Hepatocyte (in vitro differentiated cells): ENCODE measurements at regions not wholly inside any gene's neighbourhood (a gene's known extent, or its start where the extent isn't known, plus 50 kb on each side); places are given as distances from the start of the nearest gene placed in this dataset.

Experiments used
- EZH2 ChIP-seq: fragments of 200-600 bp; sonication (generic); IDR thresholded peaks from 2 replicates; pipeline ENCODE4 v1.6.1; 2016; ENCODE audit warnings: antibody characterized with exemption, mild to moderate bottlenecking, borderline replicate concordance
- TF ChIP-seq, protein P1 (sequence below): fragments of 200-600 bp; sonication (generic); IDR thresholded peaks from 2 replicates; pipeline ENCODE4 v1.5.1; 2016; ENCODE audit warnings: antibody characterized with exemption, mild to moderate bottlenecking; ENCODE audit not compliant: poor library complexity

GRCh38 chr11:122358292-122358691 is 242.3 kb upstream of the BLID start:
- TF ChIP-seq, protein P1, sequence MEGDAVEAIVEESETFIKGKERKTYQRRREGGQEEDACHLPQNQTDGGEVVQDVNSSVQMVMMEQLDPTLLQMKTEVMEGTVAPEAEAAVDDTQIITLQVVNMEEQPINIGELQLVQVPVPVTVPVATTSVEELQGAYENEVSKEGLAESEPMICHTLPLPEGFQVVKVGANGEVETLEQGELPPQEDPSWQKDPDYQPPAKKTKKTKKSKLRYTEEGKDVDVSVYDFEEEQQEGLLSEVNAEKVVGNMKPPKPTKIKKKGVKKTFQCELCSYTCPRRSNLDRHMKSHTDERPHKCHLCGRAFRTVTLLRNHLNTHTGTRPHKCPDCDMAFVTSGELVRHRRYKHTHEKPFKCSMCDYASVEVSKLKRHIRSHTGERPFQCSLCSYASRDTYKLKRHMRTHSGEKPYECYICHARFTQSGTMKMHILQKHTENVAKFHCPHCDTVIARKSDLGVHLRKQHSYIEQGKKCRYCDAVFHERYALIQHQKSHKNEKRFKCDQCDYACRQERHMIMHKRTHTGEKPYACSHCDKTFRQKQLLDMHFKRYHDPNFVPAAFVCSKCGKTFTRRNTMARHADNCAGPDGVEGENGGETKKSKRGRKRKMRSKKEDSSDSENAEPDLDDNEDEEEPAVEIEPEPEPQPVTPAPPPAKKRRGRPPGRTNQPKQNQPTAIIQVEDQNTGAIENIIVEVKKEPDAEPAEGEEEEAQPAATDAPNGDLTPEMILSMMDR = no peak
- no peak for TF ChIP-seq EZH2
